RWPE1 (cell line): ENCODE measurements at regions not wholly inside any gene's neighbourhood (a gene's known extent, or its start where the extent isn't known, plus 50 kb on each side); places are given as distances from the start of the nearest gene placed in this dataset.
"Not testable (repeated sequence)": the region's sequence is repeated elsewhere in the genome, so short reads cannot be mapped to it uniquely, and the experiment has no call there.

Source experiments
- CTCF ChIA-PET: fragments of 350-600 bp; sonication (Branson Sonifier 250); formaldehyde crosslinking; extraction: SDS; loops from one replicate; lab custom pipeline; 2021; lab: Yijun Ruan, JAX
- POLR2A ChIA-PET: fragments of 400-600 bp; formaldehyde crosslinking; extraction: SDS; loops from one replicate; lab custom pipeline; 2020; ENCODE audit warnings: antibody characterized with exemption; ENCODE audit not compliant: low non-redundant PET; lab: Yijun Ruan, JAX
- DNase-seq: peaks from one replicate; pipeline ENCODE4 v3.0.0; 2012; ENCODE audit warnings: low spot score
- H3K27ac ChIP-seq: fragments of 450-650 bp; 2 replicates; pipeline ENCODE4 v1.5.1; 2017
- TF ChIP-seq, protein P1 (sequence below): fragments of 450-650 bp; conservative IDR thresholded peaks from 2 replicates; pipeline ENCODE4 v1.5.1; 2017; ENCODE audit warnings: low read depth, mild to moderate bottlenecking

DNA sequence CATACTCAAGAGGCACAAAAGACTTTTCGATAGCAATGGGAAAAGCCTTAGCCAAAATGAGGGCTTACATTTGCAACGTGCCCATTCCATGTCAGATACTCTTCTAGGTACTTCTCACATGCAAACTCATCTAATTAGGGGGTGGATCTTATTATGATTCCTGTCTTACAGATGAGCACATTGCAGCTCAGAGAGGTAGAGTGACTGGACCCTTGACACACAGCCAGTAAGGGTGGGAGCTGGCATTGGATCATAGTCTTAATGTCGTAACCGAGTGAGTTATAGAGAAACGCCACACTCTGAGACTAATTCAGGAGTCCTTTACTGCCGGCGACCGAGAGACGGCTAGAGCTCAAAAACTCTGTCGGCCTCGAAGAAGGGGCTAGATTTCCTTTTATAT is 78.8 kb upstream of the GRIN2A start:
- TF ChIP-seq, protein P1, sequence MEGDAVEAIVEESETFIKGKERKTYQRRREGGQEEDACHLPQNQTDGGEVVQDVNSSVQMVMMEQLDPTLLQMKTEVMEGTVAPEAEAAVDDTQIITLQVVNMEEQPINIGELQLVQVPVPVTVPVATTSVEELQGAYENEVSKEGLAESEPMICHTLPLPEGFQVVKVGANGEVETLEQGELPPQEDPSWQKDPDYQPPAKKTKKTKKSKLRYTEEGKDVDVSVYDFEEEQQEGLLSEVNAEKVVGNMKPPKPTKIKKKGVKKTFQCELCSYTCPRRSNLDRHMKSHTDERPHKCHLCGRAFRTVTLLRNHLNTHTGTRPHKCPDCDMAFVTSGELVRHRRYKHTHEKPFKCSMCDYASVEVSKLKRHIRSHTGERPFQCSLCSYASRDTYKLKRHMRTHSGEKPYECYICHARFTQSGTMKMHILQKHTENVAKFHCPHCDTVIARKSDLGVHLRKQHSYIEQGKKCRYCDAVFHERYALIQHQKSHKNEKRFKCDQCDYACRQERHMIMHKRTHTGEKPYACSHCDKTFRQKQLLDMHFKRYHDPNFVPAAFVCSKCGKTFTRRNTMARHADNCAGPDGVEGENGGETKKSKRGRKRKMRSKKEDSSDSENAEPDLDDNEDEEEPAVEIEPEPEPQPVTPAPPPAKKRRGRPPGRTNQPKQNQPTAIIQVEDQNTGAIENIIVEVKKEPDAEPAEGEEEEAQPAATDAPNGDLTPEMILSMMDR = no peak
- CTCF ChIA-PET = interaction anchor here (0.6 to 0.7 kb wide), 3 partner anchors 11 to 1459 kb away, joined by 3 read pairs; no protein-coding TSS in a partner anchor
- DNase-seq = no peak
- no peak overlapping the region for H3K27ac ChIP-seq
- POLR2A ChIA-PET = no interaction called here

DNA sequence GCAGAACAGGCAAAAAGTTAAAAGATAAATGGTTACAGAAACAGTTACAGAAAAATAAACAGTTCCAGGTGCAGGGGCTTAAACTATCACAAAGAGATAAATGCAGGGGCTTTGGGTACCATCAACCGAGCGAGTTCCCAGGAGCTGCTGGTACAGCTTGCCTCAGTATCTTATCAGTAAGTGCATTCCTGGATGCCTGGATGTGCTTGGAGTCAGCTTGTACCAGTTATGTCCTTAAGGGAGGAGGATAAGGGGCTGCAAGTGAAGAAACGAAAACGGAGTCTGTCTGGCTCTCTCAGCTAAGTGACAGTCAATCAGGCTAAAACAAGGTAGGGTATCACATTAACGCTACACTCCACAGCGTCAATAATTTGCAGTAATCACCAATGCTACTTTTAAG is 79.3 kb upstream of the GRIN2A start:
- H3K27ac ChIP-seq, POLR2A ChIA-PET, DNase-seq: not testable (repeated sequence)
- CTCF ChIA-PET = interaction anchor here (0.7 kb wide), 2 partner anchors 11 to 1362 kb away, joined by 3 read pairs; no protein-coding TSS in a partner anchor

DNA sequence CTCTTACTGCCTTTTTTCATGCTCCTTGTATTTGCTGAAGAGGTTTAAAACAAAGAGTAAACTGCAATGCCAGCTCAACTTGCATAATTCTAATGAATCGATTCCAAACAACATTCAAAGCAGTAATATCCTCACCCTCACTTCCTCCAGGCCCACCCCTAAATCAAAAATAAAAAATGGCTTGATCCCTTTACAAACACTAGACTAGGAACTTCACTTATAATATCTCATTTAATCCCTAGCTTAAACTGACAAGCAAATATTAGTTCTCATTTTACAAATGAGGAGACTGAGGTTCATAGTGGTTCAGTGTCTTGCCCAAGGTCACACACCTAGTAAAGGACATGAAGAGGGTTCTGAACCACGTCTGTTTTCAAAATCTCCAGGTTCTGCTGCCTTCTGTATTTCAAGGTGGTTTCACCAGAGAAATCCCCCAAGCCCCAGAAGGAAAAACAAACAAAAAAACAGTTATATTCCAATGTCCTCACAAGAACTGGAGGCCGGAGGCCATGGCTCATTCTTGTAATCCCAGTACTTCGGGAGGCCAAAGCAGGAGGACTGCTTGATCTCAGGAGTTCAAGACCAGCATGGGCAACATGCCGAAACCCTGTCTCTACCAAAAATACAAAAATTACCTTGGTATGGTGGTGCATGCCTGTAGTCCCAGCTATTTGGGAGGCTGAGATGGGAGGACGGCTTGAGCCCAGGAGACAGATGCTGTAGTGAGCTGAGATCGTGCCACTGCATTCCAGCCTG is 80.3 kb upstream of the GRIN2A start:
- TF ChIP-seq, protein P1 = no peak
- ChIA-PET CTCF (interaction anchor here (0.6 kb wide), 1 partner anchor 41 kb away, joined by 3 read pairs; no protein-coding TSS in a partner anchor), POLR2A (no interaction called here)
- no peak for DNase-seq
- H3K27ac ChIP-seq = no peak overlapping the region

DNA sequence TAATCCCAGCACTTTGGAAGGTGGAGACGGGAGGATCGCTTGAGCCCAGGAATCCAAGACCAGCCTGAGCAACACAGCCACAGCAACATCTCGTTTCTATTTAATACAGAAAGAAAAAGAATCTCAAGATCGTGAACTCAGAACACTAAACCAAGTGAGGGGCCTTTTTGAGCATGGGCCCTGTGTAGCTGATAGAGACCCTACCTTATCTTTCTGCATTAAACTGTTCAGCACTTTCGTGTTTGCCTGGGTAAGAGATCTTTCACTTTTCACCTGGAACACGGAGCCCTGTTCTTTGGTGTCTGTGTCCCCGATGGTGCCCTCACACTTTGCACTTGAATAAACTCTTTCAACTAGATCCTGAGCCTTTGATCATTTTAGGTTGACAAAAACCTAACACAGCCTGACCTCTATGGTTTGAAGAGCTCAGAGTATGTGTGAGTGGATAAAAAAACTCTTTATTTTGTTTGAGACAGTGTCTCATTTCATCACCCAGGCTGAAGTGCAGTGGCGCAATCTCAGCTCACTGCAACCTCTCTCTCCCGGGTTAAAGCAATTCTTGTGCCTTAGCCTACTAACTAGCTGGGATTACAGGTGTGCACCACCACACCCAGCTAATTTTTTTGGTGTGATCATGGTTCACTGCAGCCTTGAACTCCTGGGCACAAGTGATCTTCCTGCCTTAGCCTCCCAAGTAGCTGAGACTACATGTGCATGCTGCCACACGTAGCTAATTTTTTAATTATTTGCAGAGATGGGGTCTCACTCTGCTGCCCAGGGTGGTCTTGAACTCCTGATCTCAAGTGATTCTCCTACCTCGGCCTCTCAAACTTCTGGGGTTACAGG is 83.8 kb upstream of the GRIN2A start:
- TF ChIP-seq, protein P1 = no peak
- no peak overlapping the region for H3K27ac ChIP-seq
- ChIA-PET CTCF (no interaction called here), POLR2A (no interaction called here)
- DNase-seq = no peak

DNA sequence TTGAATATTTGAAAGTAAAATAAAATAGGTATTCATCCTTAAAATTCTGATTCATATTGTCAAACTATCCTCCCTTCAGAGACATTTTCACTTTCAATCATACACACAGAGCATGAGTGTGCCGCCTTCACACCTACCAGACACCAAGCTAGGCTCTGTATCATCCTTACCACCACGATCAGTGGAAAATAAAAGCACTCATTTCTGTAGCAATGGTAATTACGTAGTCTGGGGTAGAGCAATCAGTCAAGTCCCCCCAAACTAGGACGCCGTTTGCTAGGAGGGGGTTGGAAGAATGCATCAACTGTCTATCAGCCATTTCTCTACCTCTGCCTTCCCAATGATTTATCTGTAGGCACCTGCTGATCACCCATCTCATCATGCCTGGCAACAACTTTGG is 84.6 kb upstream of the GRIN2A start:
- TF ChIP-seq, protein P1 = no peak
- no peak overlapping the region for H3K27ac ChIP-seq
- CTCF ChIA-PET = no interaction called here
- POLR2A ChIA-PET = no interaction called here
- no peak for DNase-seq

DNA sequence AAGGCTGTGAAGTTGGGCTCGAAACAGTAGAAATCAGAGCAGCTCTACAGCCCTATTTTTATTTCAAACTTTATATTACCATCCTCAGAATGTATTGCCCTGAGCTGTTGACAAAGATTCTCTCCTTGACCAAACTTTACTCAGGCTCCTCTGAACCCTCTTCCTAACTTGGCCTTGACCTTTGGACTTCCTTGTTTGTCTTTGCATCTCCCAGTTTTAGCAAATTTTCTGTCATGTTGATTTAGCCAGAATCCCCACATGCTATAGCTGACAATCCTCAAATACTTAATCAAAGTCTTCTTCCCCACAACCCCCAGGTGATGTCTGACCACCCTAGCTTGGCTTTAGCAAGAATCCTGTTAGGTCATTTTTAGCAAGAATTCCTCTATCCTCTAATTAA is 87.4 kb upstream of the GRIN2A start:
- POLR2A ChIA-PET = no interaction called here
- TF ChIP-seq, protein P1 = no peak
- DNase-seq = no peak
- CTCF ChIA-PET = no interaction called here
- no peak overlapping the region for H3K27ac ChIP-seq

DNA sequence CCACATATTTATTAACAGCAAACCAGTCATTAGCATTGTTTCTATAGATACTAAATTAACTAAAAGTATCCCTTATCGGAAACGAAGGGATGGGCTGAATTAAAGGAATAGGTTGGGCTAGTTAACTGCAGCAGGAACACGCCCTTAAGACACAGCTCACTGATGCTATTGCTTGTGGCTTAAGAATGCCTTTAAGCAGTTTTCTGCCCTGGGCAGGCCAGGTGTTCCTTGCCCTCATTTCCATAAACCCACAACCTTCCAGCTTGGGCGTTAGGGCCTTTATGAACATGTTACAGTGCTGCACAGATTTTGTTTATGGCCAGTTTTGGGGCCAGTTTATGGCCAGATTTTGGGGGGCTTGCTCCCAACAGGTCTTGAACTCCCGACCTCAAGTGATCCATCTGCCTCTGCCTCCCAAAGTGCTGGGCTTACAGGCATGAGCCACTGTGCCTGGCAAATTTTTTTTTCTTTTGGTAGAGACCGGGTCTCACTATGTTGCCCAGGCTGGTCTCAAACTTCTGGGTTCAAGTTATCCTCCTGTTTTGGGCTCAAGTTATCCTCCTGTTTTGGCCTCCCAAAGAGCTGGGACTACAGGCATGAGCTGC is 90.1 kb upstream of the GRIN2A start:
- POLR2A ChIA-PET = not testable (repeated sequence)

DNA sequence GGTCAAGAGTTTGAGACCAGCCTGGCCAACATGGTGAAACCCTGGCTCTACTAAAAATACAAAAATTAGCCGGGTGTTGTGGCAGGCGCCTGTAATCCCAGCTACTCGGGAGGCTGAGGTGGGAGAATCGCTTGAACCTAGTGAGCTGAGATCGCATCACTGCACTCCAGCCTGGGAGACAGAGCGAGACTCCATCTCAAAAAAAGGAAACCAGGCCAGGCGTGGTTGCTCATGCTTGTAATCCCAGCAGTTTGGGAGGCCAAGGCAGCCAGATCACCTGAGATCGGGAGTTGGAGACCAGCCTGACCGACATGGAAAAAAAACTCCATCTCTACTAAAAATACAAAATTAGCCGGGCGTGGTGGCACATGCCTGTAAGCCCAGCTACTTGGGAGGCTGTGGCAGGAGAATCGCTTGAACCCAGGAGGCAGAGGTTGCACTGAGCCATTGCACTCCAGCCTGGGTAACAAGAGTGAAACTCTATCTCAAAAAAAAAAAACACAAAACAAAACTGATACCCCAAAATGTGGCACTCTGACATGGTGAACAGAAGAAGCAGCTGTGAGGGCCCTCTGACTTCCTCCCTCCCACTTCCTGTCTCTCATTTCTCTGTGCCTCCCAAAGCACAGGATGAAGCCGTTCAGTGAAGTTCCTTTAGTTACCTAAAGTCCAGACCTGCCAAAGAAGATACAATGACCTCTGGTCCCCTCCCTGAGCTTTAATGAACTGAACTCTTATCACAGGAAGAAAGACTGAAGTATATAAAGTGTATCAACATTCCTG is 93.2 kb upstream of the GRIN2A start:
- POLR2A ChIA-PET, DNase-seq, H3K27ac ChIP-seq: not testable (repeated sequence)
- CTCF ChIA-PET = interaction anchor here (0.5 to 0.6 kb wide), 2 partner anchors 27 to 1136 kb away, joined by 3 to 4 read pairs; no protein-coding TSS in a partner anchor

More for the DNA sequence above, 90.1 kb upstream of the GRIN2A start:
- CTCF ChIA-PET = interaction anchor here (0.6 kb wide), 1 partner anchor 11 kb away, joined by 3 read pairs; no protein-coding TSS in a partner anchor
- not testable (repeated sequence) for DNase-seq, H3K27ac ChIP-seq
